CD8-positive, alpha-beta memory T cell (primary cell): ENCODE measurements at regions not wholly inside any gene's neighbourhood (a gene's known extent, or its start where the extent isn't known, plus 50 kb on each side); places are given as distances from the start of the nearest gene placed in this dataset.
A peak's percentile ranks its signal among the peaks of the same experiment; 100 is the strongest.

Experiments used
- CTCF ChIA-PET: fragments of 350-600 bp; sonication (Branson Sonifier 250); formaldehyde crosslinking; loops from one replicate; lab custom pipeline; 2021; ENCODE audit warnings: antibody characterized with exemption; lab: Charles Lee
- POLR2A ChIA-PET: fragments of 350-600 bp; sonication (Branson Sonifier 250); formaldehyde crosslinking; loops from one replicate; lab custom pipeline; 2021; ENCODE audit warnings: antibody characterized with exemption; lab: Charles Lee
- DNase-seq, 5 donors: peaks; one replicate each; pipeline versions ENCODE4 v3.0.0 to v3.0.0-alpha.2; 2020 to 2022; ENCODE audit warnings: mixed read lengths in 1 of 5
- H3K27ac ChIP-seq: one replicate; pipeline ENCODE4 v1.7.0; 2013; ENCODE audit warnings: low read depth, mild to moderate bottlenecking, low read length, moderate library complexity
- H3K27me3 ChIP-seq: 2 replicates; pipeline ENCODE4 v1.7.0; 2013; ENCODE audit warnings: low read length, mild to moderate bottlenecking; ENCODE audit not compliant: insufficient read depth, poor library complexity, severe bottlenecking
- H3K36me3 ChIP-seq: 2 replicates; pipeline ENCODE4 v1.7.0; 2013; ENCODE audit warnings: mild to moderate bottlenecking, low read length, moderate library complexity; ENCODE audit not compliant: insufficient read depth
- H3K4me1 ChIP-seq: 2 replicates; pipeline ENCODE4 v1.7.0; 2013; ENCODE audit warnings: mild to moderate bottlenecking, low read length, moderate library complexity; ENCODE audit not compliant: insufficient read depth
- H3K4me3 ChIP-seq: 2 replicates; pipeline ENCODE4 v1.7.0; 2013; ENCODE audit warnings: mild to moderate bottlenecking, low read length
- H3K9me3 ChIP-seq: 2 replicates; pipeline ENCODE4 v1.7.0; 2013; ENCODE audit warnings: mild to moderate bottlenecking, low read length
- H3K27ac Mint-ChIP-seq, 8 donors: one replicate each; pipeline ENCODE4 v1.8.0; 2020 to 2021; ENCODE audit warnings: mixed read lengths in 8 of 8, mild to moderate bottlenecking in 6 of 8, inconsistent platforms in 3 of 8, moderate library complexity in 3 of 8
- H3K27me3 Mint-ChIP-seq, 2 donors: one replicate each; pipeline ENCODE4 v1.8.0; 2020 to 2021; ENCODE audit warnings: mixed read lengths in 2 of 2, mild to moderate bottlenecking in 1 of 2, moderate library complexity in 1 of 2
- H3K36me3 Mint-ChIP-seq, 3 donors: one replicate each; pipeline ENCODE4 v1.8.0; 2020 to 2021; ENCODE audit warnings: mixed read lengths in 3 of 3, inconsistent platforms in 1 of 3, mild to moderate bottlenecking in 1 of 3
- H3K4me1 Mint-ChIP-seq, 3 donors: one replicate each; pipeline ENCODE4 v1.8.0; 2020 to 2021; ENCODE audit warnings: mixed read lengths in 3 of 3, inconsistent platforms in 1 of 3, mild to moderate bottlenecking in 1 of 3
- H3K4me3 Mint-ChIP-seq, 7 donors: one replicate each; pipeline ENCODE4 v1.8.0; 2020 to 2021; ENCODE audit warnings: mixed read lengths in 7 of 7, mild to moderate bottlenecking in 6 of 7, moderate library complexity in 4 of 7, inconsistent platforms in 2 of 7
- H3K9me3 Mint-ChIP-seq, 5 donors: one replicate each; pipeline ENCODE4 v1.8.0; 2020 to 2022; ENCODE audit warnings: mixed read lengths in 5 of 5, mild to moderate bottlenecking in 3 of 5, moderate library complexity in 2 of 5, inconsistent platforms in 1 of 5

DNA sequence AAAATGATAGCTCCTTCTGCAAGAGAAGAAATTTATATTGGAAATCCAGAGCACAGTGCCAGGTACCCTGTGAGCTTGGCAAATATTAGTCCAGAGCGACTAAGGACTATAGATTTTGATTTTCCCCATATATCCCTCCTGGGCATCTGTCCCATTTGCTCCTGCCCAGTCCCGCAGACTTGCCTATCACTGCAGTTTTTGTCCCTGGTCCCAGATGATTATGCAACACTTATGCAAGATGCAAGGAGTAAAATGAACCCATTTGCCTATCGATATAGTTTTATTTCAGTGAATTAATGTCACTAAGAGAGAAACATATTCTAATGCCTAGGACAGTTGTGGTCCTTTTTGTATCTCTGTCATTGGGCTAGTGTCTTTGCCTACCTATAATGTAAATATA lies 215.9 kb upstream of the BMP4 start:
- Mint-ChIP-seq H3K4me1 (no peaks in the 10 kb centered on the region), H3K9me3 (peaks cover 0 to 3% (median 0%) of the 10 kb centered on the region in 5 donors), H3K27me3 (peaks cover 11 to 53% of the 10 kb centered on the region in 2 donors), H3K36me3 (no peaks in the 10 kb centered on the region), H3K4me3 (no peak overlapping the region), H3K27ac (no peak overlapping the region)
- no peaks in the 10 kb centered on the region for H3K27me3 ChIP-seq
- ChIA-PET POLR2A (no interaction called here), CTCF (interaction anchor here (2.0 kb wide), 1 partner anchor 12 kb away, joined by 5 read pairs; no protein-coding TSS in a partner anchor)
- H3K4me3 ChIP-seq: no peak overlapping the region
- DNase-seq: no peak
- no peaks in the 10 kb centered on the region for H3K9me3 ChIP-seq
- H3K36me3 ChIP-seq: no peaks in the 10 kb centered on the region
- H3K27ac ChIP-seq: no peak overlapping the region
- H3K4me1 ChIP-seq: no peaks in the 10 kb centered on the region

DNA sequence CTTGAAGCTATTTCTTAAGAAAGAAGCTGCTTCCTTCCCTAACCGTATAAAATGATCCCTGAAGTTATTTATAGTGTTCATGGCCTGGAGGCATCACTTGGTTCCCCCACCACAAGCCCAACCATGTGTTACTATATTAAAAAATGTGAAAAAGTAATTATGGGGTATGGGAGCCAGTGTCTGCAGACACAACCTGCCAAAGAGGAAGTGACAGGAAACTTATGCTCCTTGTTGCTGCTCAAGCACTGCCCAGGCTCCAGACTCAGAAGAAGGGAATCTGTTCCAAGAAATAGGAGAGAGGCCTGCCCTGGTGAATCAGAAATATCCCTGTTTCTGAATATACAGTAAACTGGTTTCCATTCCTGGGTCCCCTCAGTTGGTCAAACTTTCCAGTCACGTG lies 217.2 kb upstream of the BMP4 start:
- Mint-ChIP-seq H3K27me3 (peaks cover 15 to 48% of the 10 kb centered on the region in 2 donors), H3K4me1 (no peaks in the 10 kb centered on the region), H3K4me3 (no peak overlapping the region), H3K36me3 (no peaks in the 10 kb centered on the region), H3K9me3 (peaks cover 0 to 3% (median 0%) of the 10 kb centered on the region in 5 donors), H3K27ac (no peak overlapping the region)
- Histone ChIP-seq H3K4me3 (no peak overlapping the region), H3K4me1 (no peaks in the 10 kb centered on the region), H3K9me3 (no peaks in the 10 kb centered on the region), H3K27ac (no peak overlapping the region), H3K36me3 (no peaks in the 10 kb centered on the region), H3K27me3 (no peaks in the 10 kb centered on the region)
- POLR2A ChIA-PET: no interaction called here
- CTCF ChIA-PET: no interaction called here
- no peak for DNase-seq

- Histone ChIP-seq H3K27me3 (no peaks in the 10 kb centered on the region), H3K36me3 (no peaks in the 10 kb centered on the region), H3K4me1 (no peaks in the 10 kb centered on the region), H3K4me3 (no peak overlapping the region), H3K9me3 (no peaks in the 10 kb centered on the region), H3K27ac (no peak overlapping the region)
- H3K4me3 Mint-ChIP-seq: no peak overlapping the region
- H3K9me3 Mint-ChIP-seq: peaks cover 0 to 3% (median 0%) of the 10 kb centered on the region in 5 donors
- H3K36me3 Mint-ChIP-seq: no peaks in the 10 kb centered on the region
- H3K27ac Mint-ChIP-seq: no peak overlapping the region
- ChIA-PET CTCF (interaction anchor here (1.2 kb wide), 1 partner anchor 11 kb away, joined by 3 read pairs; no protein-coding TSS in a partner anchor), POLR2A (no interaction called here)
- DNase-seq: no peak
- H3K4me1 Mint-ChIP-seq: no peaks in the 10 kb centered on the region
- peaks cover 14 to 46% of the 10 kb centered on the region in 2 donors for H3K27me3 Mint-ChIP-seq
Observed at GRCh38 chr14:54174457-54174856, 217.8 kb upstream of the BMP4 start.

DNA sequence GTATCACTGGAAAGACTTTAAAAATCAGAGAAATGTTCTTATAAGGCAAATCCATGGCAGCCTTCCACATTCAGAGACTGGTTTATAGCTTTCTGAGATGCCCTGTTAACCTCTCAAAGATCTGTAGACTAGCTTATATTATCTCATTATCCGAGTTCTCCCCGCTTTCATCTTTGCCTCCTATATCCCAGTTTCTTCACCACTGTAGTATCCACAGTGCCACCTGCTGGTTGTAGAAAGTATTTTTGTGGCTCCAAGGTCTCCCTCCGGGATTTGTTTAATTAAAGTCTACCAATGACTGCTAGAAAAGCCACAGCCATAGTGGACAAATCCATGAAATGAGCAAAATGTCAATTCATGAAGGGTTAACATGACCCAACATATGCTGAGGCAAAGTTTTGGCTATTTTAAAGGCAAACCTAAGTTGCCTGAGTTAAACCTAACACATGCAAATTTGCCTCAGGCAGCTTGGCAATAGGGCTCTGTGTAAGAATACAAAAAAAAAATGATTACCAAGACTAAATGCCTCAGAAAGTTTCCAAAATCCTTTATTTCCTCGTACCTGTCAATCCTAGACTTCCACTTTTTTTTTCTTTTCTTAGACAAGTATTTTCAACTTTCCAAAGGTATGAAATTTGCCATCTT lies 218.8 kb upstream of the BMP4 start:
- Mint-ChIP-seq H3K4me1 (no peaks in the 10 kb centered on the region), H3K36me3 (no peaks in the 10 kb centered on the region), H3K27ac (no peak overlapping the region), H3K27me3 (peaks cover 11 to 43% of the 10 kb centered on the region in 2 donors), H3K4me3 (no peak overlapping the region), H3K9me3 (peaks cover 0 to 3% (median 0%) of the 10 kb centered on the region in 5 donors)
- Histone ChIP-seq H3K27ac (no peak overlapping the region), H3K4me1 (no peaks in the 10 kb centered on the region), H3K36me3 (no peaks in the 10 kb centered on the region), H3K27me3 (no peaks in the 10 kb centered on the region), H3K9me3 (no peaks in the 10 kb centered on the region), H3K4me3 (no peak overlapping the region)
- POLR2A ChIA-PET: no interaction called here
- CTCF ChIA-PET: interaction anchor here (0.5 to 1.2 kb wide), 3 partner anchors 9 to 1327 kb away, joined by 3 read pairs; no protein-coding TSS in a partner anchor
- DNase-seq: peak in 3 of 5 donors; percentile 1 to 11 (median 8)

GRCh38 chr14:54177019-54177418 lies 219.8 kb upstream of the CDKN3 start:
- no peak for DNase-seq
- H3K4me1 Mint-ChIP-seq: no peaks in the 10 kb centered on the region
- no peaks in the 10 kb centered on the region for H3K36me3 ChIP-seq
- no peak overlapping the region for H3K27ac ChIP-seq
- H3K36me3 Mint-ChIP-seq: no peaks in the 10 kb centered on the region
- H3K9me3 ChIP-seq: no peaks in the 10 kb centered on the region
- H3K27me3 ChIP-seq: no peaks in the 10 kb centered on the region
- ChIA-PET CTCF (interaction anchor here (0.9 kb wide), 1 partner anchor 10 kb away, joined by 3 read pairs; no protein-coding TSS in a partner anchor), POLR2A (no interaction called here)
- no peak overlapping the region for H3K4me3 ChIP-seq
- H3K4me3 Mint-ChIP-seq: no peak overlapping the region
- no peaks in the 10 kb centered on the region for H3K9me3 Mint-ChIP-seq
- no peak overlapping the region for H3K27ac Mint-ChIP-seq
- no peaks in the 10 kb centered on the region for H3K4me1 ChIP-seq
- H3K27me3 Mint-ChIP-seq: peaks cover 11 to 31% of the 10 kb centered on the region in 2 donors

DNA sequence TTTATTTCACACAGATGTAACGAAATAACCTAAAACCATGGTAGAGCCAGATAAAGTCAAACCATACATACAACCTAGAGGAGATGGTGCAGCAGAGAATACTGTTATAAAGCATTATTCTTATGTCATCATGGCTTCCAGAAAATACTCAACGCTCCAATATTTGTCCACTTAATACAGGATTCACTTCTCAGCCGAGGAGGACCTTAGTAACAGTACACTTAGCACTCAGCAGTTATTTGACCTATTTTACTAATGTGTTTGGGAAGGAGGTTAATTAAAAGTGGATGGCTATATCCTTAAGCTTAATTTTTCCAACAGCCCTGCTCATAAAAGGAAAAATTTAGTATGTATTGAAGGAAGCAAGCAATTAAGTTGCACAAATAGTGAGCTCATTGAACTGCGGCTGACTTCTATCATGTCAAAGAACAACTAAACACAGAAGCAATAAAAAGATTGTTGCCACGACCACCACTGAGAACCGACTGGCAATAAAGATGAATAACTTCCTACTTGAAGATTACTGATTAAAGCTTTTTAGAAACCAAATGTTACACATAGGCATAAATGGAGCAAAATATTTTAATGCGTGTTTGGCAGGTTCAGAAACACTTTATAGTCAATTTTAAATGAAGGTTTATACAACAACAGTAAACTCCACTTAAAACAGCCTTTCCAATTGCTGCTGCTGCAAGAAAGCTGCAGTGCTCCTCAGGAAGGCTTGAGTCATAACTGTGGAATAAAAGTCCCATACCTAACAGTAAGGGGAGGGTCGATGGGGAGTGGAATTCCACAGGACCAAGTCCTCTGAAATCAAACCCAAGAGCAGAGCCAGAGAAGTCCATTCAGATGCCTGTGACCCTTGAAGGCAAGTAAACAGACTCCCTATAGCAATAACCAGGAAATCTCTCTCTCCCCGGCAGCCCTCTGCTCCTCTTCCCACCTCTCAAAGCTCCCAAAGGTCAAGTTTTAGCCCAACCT lies 218.9 kb upstream of the CDKN3 start:
- POLR2A ChIA-PET: no interaction called here
- H3K36me3 ChIP-seq: no peaks in the 10 kb centered on the region
- Mint-ChIP-seq H3K9me3 (no peaks in the 10 kb centered on the region), H3K36me3 (no peaks in the 10 kb centered on the region), H3K4me3 (no peak overlapping the region), H3K4me1 (no peaks in the 10 kb centered on the region), H3K27me3 (peaks cover 11 to 24% of the 10 kb centered on the region in 2 donors), H3K27ac (no peak overlapping the region)
- DNase-seq: no peak
- no peak overlapping the region for H3K4me3 ChIP-seq
- H3K9me3 ChIP-seq: no peaks in the 10 kb centered on the region
- no peaks in the 10 kb centered on the region for H3K4me1 ChIP-seq
- H3K27ac ChIP-seq: no peak overlapping the region
- no peaks in the 10 kb centered on the region for H3K27me3 ChIP-seq
- CTCF ChIA-PET: no interaction called here

DNA sequence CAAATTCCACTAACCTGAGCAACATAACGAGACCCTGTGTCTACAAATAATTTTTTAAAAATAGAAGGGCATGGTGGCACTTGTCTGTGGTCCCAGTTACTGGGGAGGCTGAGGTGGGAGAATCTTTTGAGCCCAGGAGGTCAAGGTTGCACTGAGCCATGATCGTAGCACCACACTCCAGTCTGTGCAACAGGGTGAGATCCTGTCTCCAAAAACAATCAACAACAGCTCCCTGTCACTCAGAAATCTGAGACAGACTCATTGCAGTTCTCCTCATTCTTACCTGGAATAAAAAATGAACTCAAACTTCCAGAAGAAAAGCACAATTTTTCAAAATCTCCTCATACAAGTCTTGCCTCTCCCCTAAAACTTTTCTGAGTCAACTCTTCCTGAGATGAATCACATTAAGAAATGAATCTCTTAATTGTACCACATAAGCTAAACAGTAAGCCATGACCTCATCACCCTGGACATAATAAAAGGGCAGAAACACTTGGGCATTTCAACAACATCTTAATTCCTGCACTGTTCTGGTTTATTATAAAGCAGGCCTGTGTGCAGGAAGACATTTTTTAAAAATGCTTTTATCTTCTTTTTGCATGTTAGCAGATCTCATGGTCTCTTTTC lies 214.3 kb upstream of the CDKN3 start:
- peaks cover 4% of the 10 kb centered on the region in 2 donors for H3K27me3 Mint-ChIP-seq
- Histone ChIP-seq H3K36me3 (no peaks in the 10 kb centered on the region), H3K4me3 (no peak overlapping the region), H3K27me3 (no peaks in the 10 kb centered on the region), H3K4me1 (no peaks in the 10 kb centered on the region), H3K9me3 (no peaks in the 10 kb centered on the region), H3K27ac (no peak overlapping the region)
- H3K36me3 Mint-ChIP-seq: no peaks in the 10 kb centered on the region
- no peaks in the 10 kb centered on the region for H3K4me1 Mint-ChIP-seq
- POLR2A ChIA-PET: no interaction called here
- H3K4me3 Mint-ChIP-seq: no peak overlapping the region
- DNase-seq: no peak
- CTCF ChIA-PET: no interaction called here
- no peak overlapping the region for H3K27ac Mint-ChIP-seq
- no peaks in the 10 kb centered on the region for H3K9me3 Mint-ChIP-seq
